ENCODE measurements at regions not wholly inside any gene's neighbourhood (a gene's known extent, or its start where the extent isn't known, plus 50 kb on each side); places are given as distances from the start of the nearest gene placed in this dataset.

DNA sequence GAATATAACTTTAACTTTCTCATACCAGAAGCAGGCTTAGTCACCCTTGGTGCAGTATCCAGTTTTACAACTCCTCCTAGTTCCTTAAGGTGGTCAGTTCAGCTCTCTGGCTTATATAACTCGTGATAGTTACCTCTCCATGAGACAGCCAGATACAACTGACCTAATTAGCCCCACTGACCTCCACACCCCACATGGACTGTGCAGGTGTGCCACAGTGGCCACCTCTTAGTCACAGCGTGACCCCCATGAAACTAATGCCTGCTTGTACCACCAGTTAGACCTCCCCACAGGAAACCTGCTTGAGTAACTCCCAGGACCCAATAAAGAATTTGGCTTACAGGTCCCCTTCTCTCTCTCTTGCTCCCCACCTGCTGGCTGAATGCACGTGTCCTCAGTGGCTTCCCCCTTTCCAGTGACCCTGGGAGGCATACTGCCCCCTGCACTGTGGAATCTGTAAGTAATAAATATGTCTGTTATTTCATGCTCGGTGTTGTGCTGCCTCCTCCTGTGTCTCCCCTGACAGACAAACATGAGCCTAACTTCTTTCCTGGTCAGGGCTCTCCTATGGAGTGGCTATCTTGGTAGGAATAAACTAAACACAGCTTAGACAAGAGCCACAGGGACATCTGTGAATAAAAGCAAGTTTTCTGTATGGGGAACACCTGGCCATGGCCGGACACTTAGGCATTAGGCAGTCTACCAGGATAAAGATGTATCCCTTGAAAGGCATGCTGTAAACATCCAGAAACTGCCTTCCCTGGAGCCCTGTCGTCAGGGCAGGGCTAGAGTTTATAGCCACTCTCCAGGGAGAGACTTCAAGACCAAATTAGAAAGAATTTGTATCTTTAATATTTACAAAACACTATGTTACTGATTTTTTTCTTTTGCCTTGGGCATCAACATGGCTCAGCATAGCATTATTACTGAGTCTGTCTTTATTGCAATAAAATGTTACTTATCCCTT lies 209.7 kb upstream of the BOD1L1 start:
- DNase-seq (ENCODE audit: extremely low read depth, low read depth, low spot score) = no peak

DNA sequence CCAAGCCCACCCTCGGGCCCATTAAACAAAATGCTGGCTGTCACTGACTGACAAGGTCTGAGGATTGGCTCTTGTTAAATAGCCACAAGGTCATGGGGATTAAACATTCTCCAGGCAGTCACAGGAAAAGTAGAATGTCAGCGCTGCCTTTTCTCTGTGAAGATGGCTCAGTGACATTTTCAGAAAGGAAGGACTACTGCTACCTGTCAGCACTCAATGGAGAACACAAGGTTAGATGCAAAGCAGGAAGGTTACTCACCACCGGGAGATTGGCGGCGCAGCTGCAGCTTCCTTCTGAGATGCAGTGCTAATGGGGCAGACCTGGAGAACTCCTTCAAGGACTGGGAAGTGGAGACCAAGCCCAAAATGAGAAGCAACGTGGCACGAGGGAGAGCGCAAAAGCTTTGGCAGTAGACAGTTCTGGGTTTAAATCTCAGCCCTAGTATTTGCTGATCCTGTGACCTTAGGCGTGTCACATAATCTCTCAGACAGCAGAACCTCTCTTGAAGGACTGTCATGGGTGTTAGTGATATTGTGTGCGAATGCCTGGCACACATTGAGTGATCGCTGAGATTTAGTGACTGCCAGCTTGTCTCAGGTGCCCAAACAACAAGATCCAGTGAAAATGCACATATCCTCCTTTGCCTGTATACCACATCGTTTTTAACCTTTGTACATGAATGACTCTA lies 213.1 kb upstream of the BOD1L1 start:
- no peak for DNase-seq (ENCODE audit: extremely low read depth, low read depth, low spot score)

DNA sequence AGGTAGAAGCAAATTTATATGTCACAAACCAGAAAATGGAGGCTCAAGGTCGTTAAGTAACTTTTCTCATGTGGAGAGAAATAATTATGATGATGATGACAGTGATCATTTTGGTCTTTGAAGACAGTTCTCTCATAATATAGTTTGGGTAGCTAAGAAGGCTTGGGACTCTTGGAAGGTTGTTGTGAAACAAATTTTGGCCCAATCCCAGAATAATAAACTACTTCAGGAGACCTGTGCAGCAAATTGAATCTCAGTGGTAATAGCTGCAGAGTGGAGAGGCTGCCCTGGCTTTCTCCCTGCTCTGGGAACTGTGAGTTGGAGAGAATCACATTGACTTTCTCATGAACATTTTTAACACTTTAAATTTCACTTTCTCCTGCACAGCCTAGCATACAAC lies 217.2 kb upstream of the BOD1L1 start:
- DNase-seq (ENCODE audit: extremely low read depth, low read depth, low spot score) = no peak

DNA sequence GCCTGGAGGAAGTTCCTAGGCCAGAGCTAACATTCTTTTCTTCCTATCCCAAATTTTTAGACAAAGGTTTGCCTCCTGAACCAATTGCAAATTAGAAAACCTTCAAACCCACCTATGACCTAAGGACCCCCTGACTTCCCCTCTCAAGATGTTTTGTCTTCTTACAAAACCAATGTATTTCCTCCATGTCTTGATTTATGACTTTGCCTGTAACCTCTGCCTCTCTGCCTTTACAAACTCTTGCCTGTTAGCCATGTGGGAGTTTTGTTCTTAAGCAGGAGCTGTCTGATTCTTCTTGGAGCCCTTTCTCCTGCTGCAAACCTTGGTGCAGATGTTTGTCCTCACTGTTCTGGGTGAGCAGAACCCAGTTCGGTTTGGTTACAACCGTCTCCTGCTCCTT lies 222.3 kb upstream of the BOD1L1 start:
- peak; percentile 34 for DNase-seq (ENCODE audit: extremely low read depth, low read depth, low spot score)

DNA sequence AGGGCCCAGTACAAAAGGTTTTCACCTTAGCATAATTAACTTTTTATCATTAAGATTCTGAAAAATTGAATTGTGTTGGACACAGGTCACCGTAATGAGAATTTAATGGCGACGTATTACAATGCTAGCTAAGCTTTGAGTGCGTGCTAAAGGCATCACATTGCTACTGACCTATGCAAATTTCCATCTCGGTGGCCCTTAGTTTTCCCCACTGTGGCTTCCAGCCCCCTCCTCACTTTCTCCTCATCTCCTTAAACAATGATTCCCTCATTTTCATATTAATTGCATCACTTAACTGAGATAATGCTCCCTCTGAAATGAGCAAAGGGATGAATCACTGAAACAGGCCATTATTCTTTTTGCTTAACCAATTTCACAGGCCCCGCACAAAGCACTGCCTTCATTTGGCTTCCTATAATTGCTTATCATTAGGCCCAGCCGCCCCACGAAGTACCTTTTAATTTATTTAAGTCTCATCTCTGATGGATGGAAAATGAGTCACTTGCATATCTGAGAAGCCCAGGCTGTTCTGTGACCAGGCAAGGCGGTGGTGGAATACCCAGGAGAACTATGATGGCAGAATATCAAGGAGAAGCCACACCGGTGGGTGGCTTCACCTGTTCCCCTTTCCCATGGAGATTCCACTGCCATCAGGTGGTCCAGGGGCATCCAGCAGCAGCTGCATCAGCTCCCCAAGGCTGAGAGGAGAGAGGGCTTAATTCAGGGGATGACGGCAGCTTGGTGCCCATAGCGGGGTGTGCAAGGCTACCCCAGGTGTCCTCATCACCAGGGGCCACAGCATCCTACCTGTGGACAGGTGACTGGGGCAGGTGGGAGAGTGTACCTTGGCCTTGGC lies 223.8 kb upstream of the BOD1L1 start:
- DNase-seq (ENCODE audit: extremely low read depth, low read depth, low spot score) = no peak

DNA sequence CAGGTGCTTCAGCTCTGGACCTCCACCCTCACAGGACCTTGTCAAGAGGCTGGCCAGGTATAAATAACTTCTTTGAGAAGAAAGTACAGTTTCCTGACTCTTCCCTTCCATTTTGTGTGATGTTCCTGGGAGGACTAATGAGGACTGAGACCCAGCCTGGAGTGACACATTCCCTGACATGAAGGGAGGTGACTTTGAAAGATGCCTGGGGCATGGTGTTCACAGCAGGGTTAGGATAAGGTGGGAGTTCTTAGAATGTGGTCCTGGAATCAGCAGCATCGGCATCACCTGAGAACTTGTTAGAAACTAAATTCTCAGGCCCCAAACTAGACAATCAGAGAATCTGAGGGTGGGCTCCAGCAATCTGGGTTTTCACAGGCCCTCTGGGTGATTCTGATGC lies 224.9 kb upstream of the BOD1L1 start:
- no peak for DNase-seq (ENCODE audit: extremely low read depth, low read depth, low spot score)

DNA sequence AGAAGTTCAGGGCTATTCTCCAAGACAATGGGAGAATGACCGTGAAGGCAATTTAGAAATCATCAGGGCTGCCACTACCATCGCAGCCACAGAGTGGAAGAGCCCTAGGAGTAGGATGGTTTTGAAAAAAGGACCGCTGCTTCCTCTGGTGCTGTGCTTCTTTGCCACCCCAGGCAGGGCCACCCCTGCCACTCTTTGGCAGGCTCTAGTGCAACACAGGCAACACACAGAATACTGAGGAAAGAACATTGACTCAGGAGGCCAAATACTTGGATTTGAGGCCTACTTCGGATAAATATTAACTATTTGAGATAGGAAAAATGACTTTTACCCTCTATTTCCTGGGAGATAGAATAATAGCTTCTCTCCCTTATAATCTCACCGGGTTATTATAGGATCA lies 228.9 kb upstream of the BOD1L1 start:
- no peak for DNase-seq (ENCODE audit: extremely low read depth, low read depth, low spot score)

DNA sequence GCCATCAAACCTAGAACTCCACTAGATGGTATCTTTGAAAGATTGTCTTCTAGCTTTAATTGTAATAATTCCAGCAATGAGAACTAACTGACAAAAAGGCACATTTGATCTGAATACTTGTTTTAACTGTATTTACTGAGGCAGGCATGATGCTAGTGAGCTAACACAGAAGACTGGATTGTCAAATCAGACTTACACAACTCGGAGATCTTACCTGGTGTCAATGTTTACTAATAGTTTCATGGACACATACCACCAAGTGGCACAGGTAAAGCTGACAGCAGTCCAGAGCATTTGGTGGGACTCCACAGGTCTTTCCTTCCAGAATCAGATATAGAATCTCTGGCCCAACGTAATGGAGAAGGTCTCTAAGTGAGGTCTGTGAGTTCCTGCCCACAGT lies 229.9 kb upstream of the BOD1L1 start:
- no peak for DNase-seq (ENCODE audit: extremely low read depth, low read depth, low spot score)

DNA sequence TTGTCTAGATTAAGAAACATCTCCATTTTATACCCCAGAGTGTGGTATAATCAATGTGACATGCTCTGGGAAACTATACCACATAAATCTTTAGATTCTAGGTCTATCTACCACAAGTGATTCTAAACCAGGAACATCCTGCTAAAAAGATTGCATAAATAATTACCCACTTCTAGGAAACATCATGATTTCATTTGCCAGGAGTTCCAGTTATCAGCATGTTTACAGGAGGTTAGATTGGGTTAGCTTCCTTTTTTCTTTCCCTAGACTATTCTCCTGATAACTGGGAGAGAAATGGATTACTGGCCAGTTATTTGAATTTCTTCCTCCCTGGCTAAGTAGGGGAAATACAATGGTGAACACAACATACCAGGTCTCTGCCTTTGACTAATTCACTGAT lies 230.3 kb upstream of the BOD1L1 start:
- no peak for DNase-seq (ENCODE audit: extremely low read depth, low read depth, low spot score)

DNA sequence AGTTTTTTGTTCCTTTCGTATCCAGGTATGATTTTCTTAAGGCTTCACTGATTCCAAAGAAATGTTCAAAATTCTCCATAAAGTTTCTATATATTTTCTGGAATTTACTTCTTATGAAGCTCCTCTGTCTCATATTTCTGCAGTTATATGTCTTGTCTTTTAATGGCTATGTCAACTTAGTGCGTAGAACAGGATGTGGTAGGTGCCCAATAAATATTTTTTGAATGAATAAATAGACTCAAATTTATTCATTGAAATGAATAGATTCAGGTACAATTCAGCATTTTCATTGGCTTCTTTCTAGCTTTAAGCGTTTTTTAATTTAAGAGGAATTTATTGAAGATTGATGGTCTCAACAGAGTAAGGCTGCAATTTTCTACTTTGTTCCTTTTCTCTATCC lies 231.9 kb upstream of the BOD1L1 start:
- DNase-seq (ENCODE audit: extremely low read depth, low read depth, low spot score) = no peak

DNA sequence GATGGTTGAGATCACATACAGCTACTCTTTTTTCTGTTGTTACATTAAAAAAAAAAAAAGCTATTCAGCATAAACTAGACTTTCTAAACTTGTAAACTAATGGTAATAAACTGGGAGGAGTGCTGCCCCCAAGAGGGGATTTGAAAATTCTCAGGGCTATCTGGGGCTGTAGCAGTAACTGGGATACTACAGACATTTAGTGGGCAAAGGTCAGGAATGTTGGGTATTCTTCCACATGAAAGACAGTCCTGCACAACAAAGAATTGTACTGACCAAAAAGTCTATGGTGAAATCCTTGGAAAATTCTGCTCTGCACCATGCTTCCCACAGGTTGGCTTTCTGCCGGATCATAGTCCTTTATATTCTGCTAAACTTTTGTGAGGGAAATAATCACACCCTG lies 232.6 kb upstream of the BOD1L1 start:
- no peak for DNase-seq (ENCODE audit: extremely low read depth, low read depth, low spot score)

DNA sequence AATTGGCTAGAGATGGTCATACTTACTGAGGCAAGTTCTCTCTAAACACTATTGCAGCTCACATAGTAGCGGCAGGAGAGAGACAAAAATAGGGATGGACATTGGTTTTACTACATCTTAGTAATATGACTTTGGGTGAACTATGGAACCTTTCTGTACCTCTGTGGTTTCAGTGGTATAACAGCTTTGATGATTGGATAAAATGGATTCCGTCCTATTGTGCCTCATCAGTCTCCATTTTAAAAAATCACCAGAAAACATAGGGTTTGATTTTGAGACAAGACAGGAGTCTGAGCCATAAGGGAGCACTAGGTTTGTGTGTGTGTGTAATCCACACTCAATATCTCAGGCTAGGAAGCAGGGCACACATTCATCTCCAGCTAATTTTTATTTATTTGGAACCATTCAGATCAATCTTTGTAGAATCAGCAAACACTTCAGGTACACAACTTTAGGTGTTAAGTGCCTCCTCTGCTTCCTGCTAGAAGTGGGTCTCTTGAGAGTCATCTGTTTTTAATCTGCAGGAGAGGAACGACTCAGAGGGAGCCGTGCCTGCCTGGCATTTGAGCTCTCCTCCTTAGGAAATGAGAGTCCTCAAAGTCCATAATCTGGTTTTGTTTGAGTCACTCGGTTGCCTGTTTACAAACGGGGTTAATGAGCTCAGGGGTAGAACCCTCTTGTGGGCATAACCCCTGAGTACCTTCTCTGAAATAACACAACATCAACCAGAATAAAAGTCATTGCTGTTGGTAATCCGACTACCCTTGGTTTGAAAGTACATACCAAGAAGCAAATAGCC lies 238.5 kb upstream of the BOD1L1 start:
- no peak for DNase-seq (ENCODE audit: extremely low read depth, low read depth, low spot score)

DNA sequence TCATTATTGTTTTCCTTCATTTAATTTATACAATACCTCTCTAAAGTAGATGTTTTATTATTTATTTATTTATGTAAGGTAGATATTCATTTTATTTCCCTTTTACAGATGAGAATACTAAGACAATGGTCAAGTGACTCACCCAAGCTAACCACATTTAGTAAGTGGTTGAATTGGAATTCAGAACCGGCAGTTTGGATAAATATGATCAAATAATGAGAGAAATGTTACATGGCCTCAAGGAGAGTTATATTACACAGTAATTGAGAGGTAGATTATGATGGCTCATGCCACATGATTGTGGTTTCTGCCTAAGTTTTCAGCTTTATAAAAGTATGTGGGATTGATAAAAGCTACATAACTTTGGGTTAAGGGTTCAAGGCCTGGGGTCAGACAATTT lies 239.4 kb upstream of the BOD1L1 start:
- no peak for DNase-seq (ENCODE audit: extremely low read depth, low read depth, low spot score)

DNA sequence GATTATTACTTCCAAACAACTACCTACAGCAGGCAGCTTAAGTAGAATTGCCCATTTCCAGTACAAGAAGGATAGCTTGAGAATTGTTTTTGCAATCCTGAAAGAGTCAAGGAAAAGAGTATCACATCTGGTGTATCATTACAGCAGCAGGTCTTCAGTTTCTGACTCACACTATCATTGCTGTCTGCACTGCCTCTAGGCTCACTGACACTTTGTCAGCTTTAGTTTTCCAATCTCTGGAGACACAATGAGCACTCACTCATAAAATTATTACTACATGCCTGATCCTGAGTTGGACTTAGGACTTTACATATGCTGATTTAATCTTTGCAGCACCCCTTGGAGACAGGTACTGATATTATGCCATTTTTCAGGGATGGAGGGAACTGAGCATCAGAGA lies 244.6 kb upstream of the BOD1L1 start:
- DNase-seq (ENCODE audit: extremely low read depth, low read depth, low spot score) = no peak

DNA sequence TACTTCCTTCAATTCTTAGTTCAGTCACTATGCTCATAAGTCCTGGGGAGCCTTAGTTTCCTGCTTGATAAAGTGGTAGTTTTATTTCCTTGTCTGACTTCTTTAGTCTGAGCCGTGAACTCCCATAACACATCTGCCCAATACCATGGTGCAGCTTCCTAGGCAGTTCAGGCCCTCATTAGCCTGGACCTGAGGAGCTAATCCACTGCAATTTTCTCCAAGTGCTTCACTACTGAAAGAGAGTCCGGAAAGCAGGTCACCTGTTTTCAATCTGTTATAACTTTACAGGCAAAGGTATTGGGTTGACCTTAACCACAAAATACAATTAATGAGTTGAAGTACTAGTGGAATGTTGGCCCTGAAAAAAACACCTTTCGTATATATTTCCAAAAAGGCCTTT lies 245.4 kb upstream of the BOD1L1 start:
- DNase-seq (ENCODE audit: extremely low read depth, low read depth, low spot score) = no peak

DNA sequence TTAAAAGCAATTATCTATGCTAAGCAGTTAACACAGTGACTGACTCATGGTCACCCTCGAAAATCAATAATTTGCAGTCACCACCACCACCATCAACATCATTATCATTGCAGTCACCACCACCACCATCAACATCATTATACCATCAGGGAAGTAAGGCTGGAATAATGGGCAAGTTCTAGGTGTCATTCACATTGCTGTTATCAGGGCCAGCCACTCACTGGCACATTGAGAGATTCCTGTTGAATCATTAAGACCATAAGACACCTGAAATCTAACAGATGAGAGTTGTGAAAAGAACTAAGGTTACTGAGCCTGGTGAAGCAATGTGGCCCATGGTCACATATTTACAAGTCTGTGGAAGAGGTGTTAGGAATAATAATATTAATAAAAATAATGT lies 247.7 kb upstream of the BOD1L1 start:
- DNase-seq (ENCODE audit: extremely low read depth, low read depth, low spot score) = no peak

DNA sequence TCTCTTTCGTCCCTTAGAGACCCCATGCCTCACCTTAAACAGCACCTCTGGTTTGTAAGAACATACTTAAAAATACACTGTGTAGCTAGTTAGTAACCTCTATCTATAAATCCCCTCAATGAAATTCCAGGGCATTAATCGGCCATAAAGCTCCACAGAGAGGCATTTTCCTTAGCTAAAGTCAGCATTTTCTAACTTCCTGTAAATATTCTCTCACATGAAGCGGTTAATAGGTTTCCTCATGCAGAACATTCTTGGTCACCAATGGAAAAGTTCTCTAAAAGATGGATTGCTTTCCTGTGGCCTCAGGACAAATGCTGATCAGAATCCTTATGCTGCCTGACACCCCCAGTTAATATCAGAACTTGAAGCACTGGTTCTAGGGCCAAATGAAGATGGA lies 248.6 kb upstream of the BOD1L1 start:
- no peak for DNase-seq (ENCODE audit: extremely low read depth, low read depth, low spot score)

DNA sequence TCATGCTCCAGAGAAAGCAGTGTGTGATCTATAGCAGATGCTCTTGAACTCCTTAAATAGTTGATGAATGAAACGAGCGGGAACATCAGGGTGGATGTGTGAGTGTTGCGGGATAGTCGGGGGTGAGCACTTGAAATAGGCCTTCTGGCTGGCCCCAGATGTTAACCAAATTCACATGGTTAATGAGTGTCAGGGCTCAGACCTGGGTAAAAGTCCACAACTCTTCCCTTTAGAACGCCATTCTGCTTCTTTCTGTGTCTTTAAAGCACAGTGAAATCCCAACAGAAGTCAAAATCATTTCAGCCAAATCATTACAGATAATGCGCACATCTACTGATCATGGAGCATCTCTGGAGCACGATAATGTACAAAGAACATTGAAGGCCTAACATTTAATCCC lies 249.4 kb upstream of the BOD1L1 start:
- DNase-seq (ENCODE audit: extremely low read depth, low read depth, low spot score) = no peak

DNA sequence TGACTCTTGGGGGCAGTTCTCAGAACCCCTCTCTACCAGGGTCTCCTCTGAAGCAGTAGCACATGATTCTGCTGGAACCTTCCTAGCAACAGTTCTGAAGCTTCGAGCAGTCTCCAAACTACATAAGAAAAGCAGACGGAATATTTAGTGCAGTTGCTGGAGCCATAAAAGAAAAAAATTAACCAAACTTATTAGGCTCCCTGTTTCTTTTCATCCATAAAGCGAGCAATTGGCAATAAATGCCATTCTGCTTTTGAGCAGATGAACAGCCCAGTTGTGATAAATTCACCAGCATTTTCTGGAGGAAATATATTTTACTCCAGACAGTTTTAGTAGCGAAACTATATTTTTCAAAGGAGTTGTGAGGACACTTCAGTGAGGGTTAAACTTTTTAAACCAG lies 250.1 kb upstream of the BOD1L1 start:
- DNase-seq (ENCODE audit: extremely low read depth, low read depth, low spot score) = no peak

DNA sequence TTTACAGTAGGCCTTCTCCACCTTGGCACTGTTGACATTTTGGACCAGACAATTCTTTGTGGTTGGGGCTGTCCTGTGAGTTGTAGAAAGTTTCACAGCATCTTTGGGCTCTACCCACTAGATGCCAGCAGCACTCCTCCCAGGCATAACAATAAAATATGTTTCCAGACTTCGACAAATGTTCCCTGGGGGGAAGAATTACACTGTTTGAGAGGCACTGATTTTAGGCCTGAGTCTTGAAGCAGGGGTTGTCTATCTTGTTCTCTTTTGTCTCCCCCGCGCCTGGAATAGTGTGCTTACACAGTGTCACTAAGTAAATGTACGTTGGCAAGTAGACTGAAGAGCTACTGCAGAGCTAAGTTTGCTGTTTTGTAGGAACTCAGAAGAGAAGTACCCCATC lies 254.4 kb upstream of the BOD1L1 start:
- DNase-seq (ENCODE audit: extremely low read depth, low read depth, low spot score) = no peak

DNA sequence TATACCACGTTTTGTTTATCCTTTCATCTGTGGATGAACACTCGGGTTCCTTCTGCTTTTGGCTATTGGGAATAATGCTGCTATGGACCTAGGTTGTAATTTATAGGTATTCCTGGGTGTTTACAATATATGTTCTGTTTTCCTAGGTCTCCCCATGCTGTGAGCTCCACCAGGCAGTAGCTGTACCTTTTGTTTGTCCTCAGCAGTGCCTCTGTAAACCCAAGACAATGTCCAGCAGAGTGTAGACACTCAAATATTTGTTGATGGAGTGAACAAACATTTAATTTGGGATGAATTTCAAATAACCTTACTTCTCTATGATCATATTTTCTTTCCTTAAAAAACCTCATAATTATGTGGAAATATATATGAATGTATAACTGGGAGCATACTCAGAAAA lies 259.5 kb upstream of the BOD1L1 start:
- no peak for DNase-seq (ENCODE audit: extremely low read depth, low read depth, low spot score)
